Lower leg skin (tissue), 4 donors: ENCODE measurements at regions not wholly inside any gene's neighbourhood (a gene's known extent, or its start where the extent isn't known, plus 50 kb on each side); places are given as distances from the start of the nearest gene placed in this dataset.

Experiments used
- DNase-seq, 2 donors: peaks; one replicate each; pipeline ENCODE4 v3.0.0-alpha.2; 2019; ENCODE audit warnings: low spot score in 2 of 2
- H3K4me3 ChIP-seq: fragments of 200-600 bp; sonication (generic); 2 replicates; pipeline ENCODE4 v1.5.1; 2017; ENCODE audit warnings: mild to moderate bottlenecking, low read depth; ENCODE audit not compliant: poor library complexity, severe bottlenecking
- POLR2A ChIP-seq, 2 donors: fragments of 450-650 bp; IDR thresholded peaks; one replicate each; pipeline ENCODE4 v1.6.1; 2016 to 2017; ENCODE audit warnings: antibody characterized with exemption in 2 of 2, mild to moderate bottlenecking in 1 of 2, moderate library complexity in 1 of 2
- WGBS, 2 donors: methylation state at CpG; one replicate each; pipeline ENCODE4 v1.1.5; 2018; 5-methylcytosine and 5-hydroxymethylcytosine counted together
- intact Hi-C: fragments of 100-400 bp; cut with DNase I; formaldehyde crosslinking; loops from one replicate; pipeline ENCODE4 v1.15.0; 2023; ENCODE audit warnings: low total_unique reads
- TF ChIP-seq, protein P1 (sequence below), 3 donors: fragments of 450-650 bp; IDR thresholded peaks; one replicate each; pipeline ENCODE4 v1.5.1; 2016; ENCODE audit warnings: antibody characterized with exemption in 3 of 3, mild to moderate bottlenecking in 3 of 3, moderate library complexity in 2 of 3

DNA sequence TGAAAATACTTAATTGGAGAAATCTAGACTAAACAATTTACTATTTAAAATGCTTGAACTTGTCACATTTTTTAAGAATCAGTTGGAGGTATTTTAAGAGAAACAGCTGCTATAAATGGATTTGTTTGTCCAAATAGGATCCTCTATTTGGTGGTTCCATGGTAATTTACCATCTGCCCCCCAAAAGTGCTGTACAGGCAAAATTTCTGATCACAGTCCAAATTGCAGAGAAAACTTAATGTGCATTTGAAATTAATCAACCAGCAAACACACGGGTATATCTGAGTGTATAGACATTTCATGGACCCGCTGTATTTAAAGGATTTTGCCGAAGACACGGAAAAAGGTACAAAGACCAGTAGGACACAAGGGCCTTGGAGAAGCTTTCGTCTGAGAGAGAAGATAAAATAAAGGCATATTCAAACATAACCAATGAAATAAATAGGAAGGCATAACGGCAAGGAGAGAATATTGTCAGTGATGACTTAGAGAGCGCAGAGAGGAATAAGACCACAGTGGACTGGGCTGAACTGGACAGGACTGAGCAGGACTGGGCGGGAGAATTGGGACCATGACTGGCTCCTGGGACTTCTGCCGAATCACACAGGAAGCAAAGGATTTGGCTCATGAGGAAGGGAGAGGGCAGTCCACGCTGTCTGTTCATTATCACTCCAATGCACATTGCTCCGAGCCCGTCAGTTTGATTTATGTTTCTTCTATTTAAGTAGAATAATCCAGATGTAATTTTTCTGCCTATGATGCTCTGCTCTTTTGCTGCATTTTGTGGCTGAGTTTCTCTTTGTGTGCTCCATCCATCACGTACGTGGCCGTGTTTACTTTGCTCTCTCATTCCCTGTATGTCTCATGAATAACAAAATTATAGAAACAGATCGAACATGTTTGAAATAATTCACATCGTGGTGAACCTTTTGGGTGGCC is 112.8 kb downstream of the PRLHR start:
- 69% methylated on average over 17 of the region's 17 CpGs for WGBS, 2 donors
- H3K4me3 ChIP-seq = no peak overlapping the region
- DNase-seq = no peak
- intact Hi-C loops = no loop called here
- no peak for TF ChIP-seq POLR2A (IDR thresholded peaks at IDR 0.05)
- TF ChIP-seq, protein P1, sequence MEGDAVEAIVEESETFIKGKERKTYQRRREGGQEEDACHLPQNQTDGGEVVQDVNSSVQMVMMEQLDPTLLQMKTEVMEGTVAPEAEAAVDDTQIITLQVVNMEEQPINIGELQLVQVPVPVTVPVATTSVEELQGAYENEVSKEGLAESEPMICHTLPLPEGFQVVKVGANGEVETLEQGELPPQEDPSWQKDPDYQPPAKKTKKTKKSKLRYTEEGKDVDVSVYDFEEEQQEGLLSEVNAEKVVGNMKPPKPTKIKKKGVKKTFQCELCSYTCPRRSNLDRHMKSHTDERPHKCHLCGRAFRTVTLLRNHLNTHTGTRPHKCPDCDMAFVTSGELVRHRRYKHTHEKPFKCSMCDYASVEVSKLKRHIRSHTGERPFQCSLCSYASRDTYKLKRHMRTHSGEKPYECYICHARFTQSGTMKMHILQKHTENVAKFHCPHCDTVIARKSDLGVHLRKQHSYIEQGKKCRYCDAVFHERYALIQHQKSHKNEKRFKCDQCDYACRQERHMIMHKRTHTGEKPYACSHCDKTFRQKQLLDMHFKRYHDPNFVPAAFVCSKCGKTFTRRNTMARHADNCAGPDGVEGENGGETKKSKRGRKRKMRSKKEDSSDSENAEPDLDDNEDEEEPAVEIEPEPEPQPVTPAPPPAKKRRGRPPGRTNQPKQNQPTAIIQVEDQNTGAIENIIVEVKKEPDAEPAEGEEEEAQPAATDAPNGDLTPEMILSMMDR (IDR thresholded peaks at IDR 0.05) = no peak

DNA sequence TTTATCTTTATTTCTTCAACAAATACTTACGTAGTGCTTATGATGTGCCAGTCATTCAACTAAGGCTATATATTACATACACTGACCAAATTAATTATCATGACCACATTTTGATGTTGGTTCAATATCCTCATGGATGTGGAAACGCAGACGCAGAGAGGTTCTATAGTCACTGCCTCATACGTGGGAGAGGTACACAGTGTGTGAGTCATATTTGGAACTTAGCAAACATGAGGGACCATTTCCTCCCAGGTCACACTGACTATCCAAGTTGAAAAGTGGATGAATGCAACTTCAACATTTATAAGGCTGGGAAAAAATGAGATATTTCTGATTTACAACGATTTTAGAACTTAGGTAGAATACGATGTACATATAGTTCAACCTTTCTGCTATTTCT is 113.6 kb downstream of the PRLHR start:
- H3K4me3 ChIP-seq = no peak overlapping the region
- no peak for DNase-seq
- TF ChIP-seq, protein P1 (IDR thresholded peaks at IDR 0.05) = no peak
- no peak for TF ChIP-seq POLR2A (IDR thresholded peaks at IDR 0.05)
- intact Hi-C loops = no loop called here
- WGBS, 2 donors = 81 to 88% methylated on average over 6 of the region's 6 CpGs

DNA sequence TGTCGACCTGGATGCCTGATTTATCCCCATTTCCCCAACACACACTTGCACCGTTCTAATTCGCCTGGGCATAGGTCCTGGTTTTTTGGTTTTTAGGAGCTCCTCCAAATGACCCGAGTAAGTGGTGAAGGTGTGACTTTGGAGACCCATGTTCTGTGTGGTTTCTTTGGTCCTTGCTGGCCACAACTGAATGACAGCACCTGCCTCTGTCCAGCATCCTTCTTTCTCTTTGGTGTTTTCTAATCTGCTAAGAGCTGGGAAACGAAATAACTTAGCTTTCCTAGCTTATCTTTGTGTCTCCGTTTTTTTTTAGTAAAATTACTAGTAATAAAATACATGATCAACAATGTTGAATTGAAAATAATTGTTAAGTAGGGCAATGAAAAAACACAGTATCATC is 120.2 kb downstream of the PRLHR start:
- intact Hi-C loops = no loop called here
- WGBS, 2 donors = 81 to 85% methylated on average over 6 of the region's 6 CpGs
- H3K4me3 ChIP-seq = no peak overlapping the region
- TF ChIP-seq, protein P1 (IDR thresholded peaks at IDR 0.05) = no peak
- no peak for TF ChIP-seq POLR2A (IDR thresholded peaks at IDR 0.05)
- DNase-seq = no peak

DNA sequence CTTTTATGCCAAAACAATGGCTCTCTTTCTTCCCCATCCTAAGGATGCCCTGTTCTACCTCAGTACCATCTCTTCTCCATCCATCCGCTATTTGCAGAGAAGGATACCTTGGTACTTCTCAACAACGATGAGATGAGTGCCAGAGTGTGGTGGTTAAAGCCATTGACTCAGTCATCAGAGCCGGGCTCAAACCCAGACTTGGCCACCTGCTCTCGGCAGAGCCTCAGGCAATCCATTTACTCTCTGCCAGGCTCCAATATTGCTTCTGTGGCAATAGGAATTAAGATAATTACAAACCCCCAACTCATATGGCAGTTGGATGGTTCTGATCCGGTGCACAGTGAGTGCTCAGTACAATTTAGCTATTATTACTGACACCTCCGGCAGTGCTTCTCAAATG is 121.3 kb downstream of the PRLHR start:
- H3K4me3 ChIP-seq = no peak overlapping the region
- DNase-seq = no peak
- WGBS, 2 donors = 83 to 85% methylated on average over 6 of the region's 6 CpGs
- TF ChIP-seq POLR2A (IDR thresholded peaks at IDR 0.05) = no peak
- TF ChIP-seq, protein P1 (IDR thresholded peaks at IDR 0.05) = no peak
- intact Hi-C loops = no loop called here

DNA sequence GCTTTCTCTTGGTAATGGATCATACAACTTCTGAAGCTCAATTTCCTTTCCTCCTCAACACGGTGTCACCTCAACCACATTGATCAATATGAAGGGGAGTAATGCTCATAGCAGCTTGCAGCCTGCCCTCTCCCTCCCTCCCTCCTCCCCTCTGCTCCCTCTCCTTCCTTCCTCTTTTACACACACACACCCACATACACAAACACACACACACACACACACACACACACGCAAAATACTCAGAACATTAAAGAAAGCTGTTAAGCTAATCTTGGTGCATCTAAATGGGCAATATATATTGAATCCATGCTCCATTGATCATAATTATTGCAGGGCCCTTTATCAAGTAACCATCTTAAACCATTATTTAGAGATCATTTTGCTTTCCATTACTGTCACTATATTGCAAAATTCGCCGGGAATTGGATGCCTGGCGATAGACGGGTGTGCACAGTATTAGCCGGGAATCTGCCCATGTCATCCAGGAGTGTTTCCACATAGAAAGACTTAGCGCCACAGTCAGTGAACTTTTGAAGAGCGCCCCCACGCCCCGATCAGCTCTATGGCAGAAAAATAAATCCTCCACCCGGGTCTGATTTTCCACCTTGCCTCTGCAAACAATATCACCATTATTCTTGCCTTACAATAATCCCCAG is 122.0 kb downstream of the PRLHR start:
- no peak for TF ChIP-seq POLR2A (IDR thresholded peaks at IDR 0.05)
- TF ChIP-seq, protein P1 (IDR thresholded peaks at IDR 0.05) = no peak
- H3K4me3 ChIP-seq = no peak overlapping the region
- no peak for DNase-seq
- 65 to 66% methylated on average over 12 of the region's 12 CpGs for WGBS, 2 donors
- intact Hi-C loops = no loop called here
